ENCODE measurements at regions not wholly inside any gene's neighbourhood (a gene's known extent, or its start where the extent isn't known, plus 50 kb on each side); places are given as distances from the start of the nearest gene placed in this dataset.

DNA sequence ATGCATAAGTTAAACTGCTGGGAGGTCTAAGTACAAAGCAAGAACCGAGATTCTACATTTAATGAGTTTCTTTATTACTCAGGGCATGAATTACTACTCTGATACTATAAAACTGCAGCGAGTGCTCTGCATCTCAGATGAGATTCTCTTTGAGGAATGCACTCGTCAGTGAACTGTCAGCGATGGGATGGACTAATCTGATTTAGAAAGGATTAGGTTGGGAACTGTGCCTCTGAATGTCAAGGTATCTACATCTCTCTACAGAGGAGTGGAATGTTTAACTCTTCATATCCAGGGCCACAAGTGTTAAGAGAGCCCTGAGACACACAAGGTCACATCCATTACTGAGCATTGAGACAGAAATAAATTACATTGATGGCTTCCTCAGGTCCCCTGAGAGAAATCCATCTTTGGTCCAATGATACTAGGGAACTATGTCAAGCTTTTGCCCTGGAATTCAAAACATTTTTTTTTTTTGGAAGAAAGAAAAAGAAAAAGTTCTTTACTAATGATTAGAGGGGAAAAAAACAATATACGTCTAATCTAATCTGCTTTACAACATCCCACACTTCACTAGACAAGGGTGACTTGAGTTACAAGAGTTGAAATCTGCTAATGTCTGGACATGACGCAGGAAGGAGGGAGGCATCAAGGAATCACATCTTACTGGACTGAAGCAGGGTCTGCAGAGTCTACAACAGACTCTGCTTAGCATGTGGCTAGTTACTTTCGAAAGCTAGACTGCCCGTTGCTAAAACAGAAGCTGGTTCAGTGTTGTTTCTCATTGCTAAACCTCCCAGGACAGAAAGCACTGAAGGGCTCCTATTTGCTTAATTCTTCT, 270.0 kb upstream of the TLE4 start:
- TF ChIP-seq, protein P1, sequence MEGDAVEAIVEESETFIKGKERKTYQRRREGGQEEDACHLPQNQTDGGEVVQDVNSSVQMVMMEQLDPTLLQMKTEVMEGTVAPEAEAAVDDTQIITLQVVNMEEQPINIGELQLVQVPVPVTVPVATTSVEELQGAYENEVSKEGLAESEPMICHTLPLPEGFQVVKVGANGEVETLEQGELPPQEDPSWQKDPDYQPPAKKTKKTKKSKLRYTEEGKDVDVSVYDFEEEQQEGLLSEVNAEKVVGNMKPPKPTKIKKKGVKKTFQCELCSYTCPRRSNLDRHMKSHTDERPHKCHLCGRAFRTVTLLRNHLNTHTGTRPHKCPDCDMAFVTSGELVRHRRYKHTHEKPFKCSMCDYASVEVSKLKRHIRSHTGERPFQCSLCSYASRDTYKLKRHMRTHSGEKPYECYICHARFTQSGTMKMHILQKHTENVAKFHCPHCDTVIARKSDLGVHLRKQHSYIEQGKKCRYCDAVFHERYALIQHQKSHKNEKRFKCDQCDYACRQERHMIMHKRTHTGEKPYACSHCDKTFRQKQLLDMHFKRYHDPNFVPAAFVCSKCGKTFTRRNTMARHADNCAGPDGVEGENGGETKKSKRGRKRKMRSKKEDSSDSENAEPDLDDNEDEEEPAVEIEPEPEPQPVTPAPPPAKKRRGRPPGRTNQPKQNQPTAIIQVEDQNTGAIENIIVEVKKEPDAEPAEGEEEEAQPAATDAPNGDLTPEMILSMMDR (IDR thresholded peaks at IDR 0.05) = no peak
- TF ChIP-seq POLR2A (IDR thresholded peaks at IDR 0.05) = no peak

Measured in testis (tissue), 2 donors.